IMR-90 (cell line): ENCODE measurements at regions not wholly inside any gene's neighbourhood (a gene's known extent, or its start where the extent isn't known, plus 50 kb on each side); places are given as distances from the start of the nearest gene placed in this dataset.

Experiments
- ATAC-seq: fragments of 200-7000 bp; cut with Tn5 transposase; 2 replicates; pipeline ENCODE4 v1.9.1; 2020; ENCODE audit warnings: low read depth, mild to moderate bottlenecking, moderate library complexity
- BruUV-seq: library from RNA; stranded (reverse); fragments of 400-500 nt; replicated peaks from 2 replicates; lab custom pipeline; 2021; lab: Mats Ljungman, UMichigan
- CTCF ChIA-PET: fragments of 300-600 bp; formaldehyde crosslinking; extraction: SDS; loops from one replicate; lab custom pipeline; 2021; ENCODE audit warnings: antibody characterized with exemption; lab: Yijun Ruan, JAX
- POLR2A ChIA-PET: fragments of 300-600 bp; sonication (Branson Sonifier 250); formaldehyde crosslinking; loops from one replicate; lab custom pipeline; 2022; ENCODE audit warnings: antibody characterized with exemption; ENCODE audit not compliant: unreplicated experiment; lab: Charles Lee
- DNase-seq: peaks from one replicate; pipeline ENCODE4 v3.0.0; 2013
- H2AFZ ChIP-seq: replicated peaks from 2 replicates; pipeline ENCODE3; 2013; ENCODE audit warnings: low read length, mild to moderate bottlenecking; ENCODE audit not compliant: poor library complexity
- H2AK5ac ChIP-seq: 2 replicates; pipeline ENCODE4 v1.6.1; 2013; ENCODE audit warnings: low read depth, low read length, inconsistent platforms
- H2AK9ac ChIP-seq: replicated peaks from 2 replicates; pipeline ENCODE3; 2013; ENCODE audit warnings: mild to moderate bottlenecking, low read depth, low read length, moderate library complexity; ENCODE audit not compliant: poor library complexity
- H2BK120ac ChIP-seq: 2 replicates; pipeline ENCODE4 v1.6.1; 2013; ENCODE audit warnings: low read depth, low read length, inconsistent platforms
- H2BK15ac ChIP-seq: 3 replicates; pipeline ENCODE4 v1.6.1; 2013; ENCODE audit warnings: low read depth, low read length, inconsistent platforms
- H2BK20ac ChIP-seq: 2 replicates; pipeline ENCODE4 v1.6.1; 2013; ENCODE audit warnings: low read depth, mild to moderate bottlenecking, inconsistent platforms, low read length, moderate library complexity
- H2BK5ac ChIP-seq: 2 replicates; pipeline ENCODE4 v1.6.1; 2013; ENCODE audit warnings: mild to moderate bottlenecking, low read depth, low read length, inconsistent platforms; ENCODE audit not compliant: poor library complexity, severe bottlenecking
- H3K14ac ChIP-seq: replicated peaks from 2 replicates; pipeline ENCODE4 v1.6.1; 2013; ENCODE audit warnings: low read depth, low read length, inconsistent platforms
- H3K18ac ChIP-seq: 2 replicates; pipeline ENCODE4 v1.6.1; 2013; ENCODE audit warnings: low read depth, low read length, control low read depth
- H3K23ac ChIP-seq: 2 replicates; pipeline ENCODE4 v1.6.1; 2013; ENCODE audit warnings: low read depth, low read length, inconsistent platforms
- H3K27ac ChIP-seq: 2 replicates; pipeline ENCODE4 v1.5.1; 2013; ENCODE audit warnings: mild to moderate bottlenecking, control low read depth, low read length; ENCODE audit not compliant: insufficient read depth
- H3K27me3 ChIP-seq: 2 replicates; pipeline ENCODE4 v1.6.1; 2013; ENCODE audit warnings: low read length; ENCODE audit not compliant: control insufficient read depth, insufficient read depth
- H3K36me3 ChIP-seq: 2 replicates; pipeline ENCODE4 v1.6.1; 2013; ENCODE audit warnings: low read length, mixed read lengths; ENCODE audit not compliant: control insufficient read depth, insufficient read depth
- H3K4ac ChIP-seq: 2 replicates; pipeline ENCODE4 v1.6.1; 2013; ENCODE audit warnings: low read depth, low read length, inconsistent platforms
- H3K4me1 ChIP-seq: 2 replicates; pipeline ENCODE4 v1.6.1; 2013; ENCODE audit warnings: low read length, mixed read lengths; ENCODE audit not compliant: control insufficient read depth, insufficient read depth
- H3K4me2 ChIP-seq: 2 replicates; pipeline ENCODE4 v1.6.1; 2013; ENCODE audit warnings: low read depth, mild to moderate bottlenecking, control low read depth, low read length, moderate library complexity
- H3K4me3 ChIP-seq: 2 replicates; pipeline ENCODE4 v1.5.1; 2013; ENCODE audit warnings: low read depth, mild to moderate bottlenecking, control low read depth, low read length, moderate library complexity; ENCODE audit not compliant: insufficient read depth
- H3K56ac ChIP-seq: 2 replicates; pipeline ENCODE4 v1.6.1; 2013; ENCODE audit warnings: low read length, inconsistent platforms; ENCODE audit not compliant: insufficient read depth; ENCODE audit errors: extremely low read depth
- H3K79me1 ChIP-seq, 2 experiments: 2 replicates each; pipeline ENCODE4 v1.6.1; 2013; ENCODE audit warnings: low read length in 2 of 2, inconsistent platforms in 1 of 2, low read depth in 1 of 2
- H3K9ac ChIP-seq: 2 replicates; pipeline ENCODE4 v1.6.1; 2013; ENCODE audit warnings: low read depth, low read length, control low read depth
- H3K9me1 ChIP-seq: 2 replicates; pipeline ENCODE4 v1.6.1; 2013; ENCODE audit warnings: low read length, inconsistent platforms; ENCODE audit not compliant: insufficient read depth
- H3K9me3 ChIP-seq: 2 replicates; pipeline ENCODE4 v1.6.1; 2013; ENCODE audit warnings: low read length; ENCODE audit not compliant: control insufficient read depth, insufficient read depth
- H4K20me1 ChIP-seq: 2 replicates; pipeline ENCODE4 v1.6.1; 2013; ENCODE audit warnings: low read length, inconsistent platforms; ENCODE audit not compliant: insufficient read depth
- H4K5ac ChIP-seq: 2 replicates; pipeline ENCODE4 v1.6.1; 2013; ENCODE audit warnings: mild to moderate bottlenecking, low read depth, low read length, control low read depth
- H4K8ac ChIP-seq, 2 experiments: 2 replicates each; pipeline ENCODE4 v1.6.1; 2013; ENCODE audit warnings: low read depth in 2 of 2, low read length in 2 of 2, control low read depth in 1 of 2, inconsistent platforms in 1 of 2
- H4K91ac ChIP-seq: 2 replicates; pipeline ENCODE4 v1.6.1; 2013; ENCODE audit warnings: low read depth, low read length, inconsistent platforms; ENCODE audit not compliant: insufficient read depth
- MAFK ChIP-seq: IDR thresholded peaks from 2 replicates; pipeline ENCODE4 v1.6.1; 2012; ENCODE audit warnings: low read depth, low read length, improper control_type of control experiment
- RAD21 ChIP-seq: IDR thresholded peaks from 2 replicates; pipeline ENCODE4 v1.6.1; 2012; ENCODE audit warnings: low read length, improper control_type of control experiment
- SMC3 ChIP-seq: fragments of 150-350 bp; IDR thresholded peaks from 2 replicates; pipeline ENCODE4 v1.6.1; 2016; ENCODE audit warnings: low read depth, mild to moderate bottlenecking, antibody characterized with exemption, low read length, moderate library complexity
- WGBS, 2 experiments: methylation state at CpG; one replicate each; pipeline versions ENCODE4 v1.1.5 to v1.1.7; 2013; ENCODE audit warnings: missing lambda C conversion rate in 2 of 2; ENCODE audit not compliant: insufficient read length in 1 of 2; ENCODE audit errors: extremely low coverage in 2 of 2; 5-methylcytosine and 5-hydroxymethylcytosine counted together
- dilution Hi-C: fragments of 300-500 bp; cut with HindIII; formaldehyde crosslinking; loops from one replicate; pipeline ENCODE4 v1.14.3; 2018; ENCODE audit warnings: low sequenced_read_pairs; ENCODE audit not compliant: unreplicated experiment
- in situ Hi-C: fragments of 300-500 bp; cut with MboI; formaldehyde crosslinking; loops from 3 replicates; pipeline ENCODE4 v1.14.3; 2019; ENCODE audit warnings: low sequenced_read_pairs, inconsistent platforms, mixed read lengths
- intact Hi-C: fragments of 100-400 bp; cut with micrococcal nuclease; formaldehyde crosslinking; loops from 2 replicates; pipeline ENCODE4 v1.10.0; 2022
- TF ChIP-seq, protein P1 (sequence below): conservative IDR thresholded peaks from 2 replicates; pipeline ENCODE4 v1.5.1; 2012; ENCODE audit warnings: mild to moderate bottlenecking, low read depth, low read length, improper control_type of control experiment

DNA sequence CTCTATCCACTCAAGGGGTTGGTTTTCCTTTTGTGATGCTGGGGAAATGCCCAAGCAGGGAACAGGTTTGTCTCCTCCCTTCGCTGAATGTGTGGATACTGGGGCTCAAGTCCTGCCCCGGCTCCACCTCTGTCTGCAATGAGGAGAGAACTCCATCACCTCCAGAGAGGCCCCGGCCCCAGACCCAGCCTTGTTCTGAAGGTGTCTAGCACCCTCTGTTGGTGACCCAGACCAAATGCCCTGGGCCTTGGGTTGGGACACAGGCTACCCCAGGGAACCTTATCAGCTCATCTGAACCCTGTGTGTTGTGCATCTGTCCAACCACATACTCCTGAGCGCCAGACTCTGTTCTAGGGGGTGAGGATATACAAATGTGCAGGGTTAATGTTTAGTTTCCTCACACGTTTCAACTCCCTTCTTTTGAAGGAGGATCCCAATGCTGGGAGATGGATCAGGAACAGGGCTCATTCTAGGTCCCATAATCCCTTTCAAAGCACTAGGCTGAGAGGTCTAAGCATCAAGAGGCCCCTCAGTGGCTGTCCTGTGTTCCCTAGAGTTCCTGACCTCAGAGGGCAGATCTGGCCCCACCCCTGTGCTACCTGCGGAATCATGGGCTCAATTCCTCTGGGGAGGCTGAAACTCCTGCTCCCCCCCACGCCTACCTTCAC is 112.5 kb upstream of the SLC7A1 start:
- TF ChIP-seq RAD21 (peak; percentile 90), SMC3 (peak; percentile 82), MAFK (no peak)
- TF ChIP-seq, protein P1, sequence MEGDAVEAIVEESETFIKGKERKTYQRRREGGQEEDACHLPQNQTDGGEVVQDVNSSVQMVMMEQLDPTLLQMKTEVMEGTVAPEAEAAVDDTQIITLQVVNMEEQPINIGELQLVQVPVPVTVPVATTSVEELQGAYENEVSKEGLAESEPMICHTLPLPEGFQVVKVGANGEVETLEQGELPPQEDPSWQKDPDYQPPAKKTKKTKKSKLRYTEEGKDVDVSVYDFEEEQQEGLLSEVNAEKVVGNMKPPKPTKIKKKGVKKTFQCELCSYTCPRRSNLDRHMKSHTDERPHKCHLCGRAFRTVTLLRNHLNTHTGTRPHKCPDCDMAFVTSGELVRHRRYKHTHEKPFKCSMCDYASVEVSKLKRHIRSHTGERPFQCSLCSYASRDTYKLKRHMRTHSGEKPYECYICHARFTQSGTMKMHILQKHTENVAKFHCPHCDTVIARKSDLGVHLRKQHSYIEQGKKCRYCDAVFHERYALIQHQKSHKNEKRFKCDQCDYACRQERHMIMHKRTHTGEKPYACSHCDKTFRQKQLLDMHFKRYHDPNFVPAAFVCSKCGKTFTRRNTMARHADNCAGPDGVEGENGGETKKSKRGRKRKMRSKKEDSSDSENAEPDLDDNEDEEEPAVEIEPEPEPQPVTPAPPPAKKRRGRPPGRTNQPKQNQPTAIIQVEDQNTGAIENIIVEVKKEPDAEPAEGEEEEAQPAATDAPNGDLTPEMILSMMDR: peak; percentile 82
- Histone ChIP-seq H2AK9ac (peak overlapping the region; percentile 35), H4K91ac (no peak overlapping the region), H2BK15ac (no peak overlapping the region), H4K20me1 (0 out of 2 replicates have a peak, but pooled peaks cover 3% of the 10 kb centered on the region), H2BK120ac (no peak overlapping the region), H3K18ac (no peak overlapping the region), H2AFZ (peak overlapping the region; percentile 13), H3K4me1 (no peaks in the 10 kb centered on the region), H2AK5ac (no peak overlapping the region), H3K4me3 (no peak overlapping the region), H3K79me1 (no peaks in the 10 kb centered on the region), H4K5ac (no peak overlapping the region), H3K36me3 (no peaks in the 10 kb centered on the region), H3K27me3 (peaks cover 32% of the 10 kb centered on the region), H4K8ac (no peak overlapping the region), H3K56ac (no peak overlapping the region), H3K9ac (no peak overlapping the region), H3K9me1 (0 out of 2 replicates have a peak, but pooled peaks cover 4% of the 10 kb centered on the region), H3K27ac (no peak overlapping the region), H3K4me2 (no peak overlapping the region), H3K14ac (no peak overlapping the region), H3K4ac (no peak overlapping the region), H3K9me3 (no peaks in the 10 kb centered on the region), H3K23ac (no peak overlapping the region), H2BK5ac (no peak overlapping the region), H2BK20ac (no peak overlapping the region)
- WGBS, 2 experiments: 20% methylated on average over 1 of the region's 7 CpGs; no CpG with 5 or more reads in 1 of the 2 experiments
- DNase-seq: peak; percentile 41
- ATAC-seq: peak; percentile 94
- POLR2A ChIA-PET: no interaction called here
- dilution Hi-C loops (no loop called here), in situ Hi-C loops (no loop called here), intact Hi-C loops (loop anchor here (1.0 kb wide), 1 partner anchor 200 kb away; no protein-coding TSS in a partner anchor)
- CTCF ChIA-PET: interaction anchor here (0.5 to 1.5 kb wide), 5 partner anchors 143 to 250 kb away, joined by 3 to 11 read pairs (median 4); no protein-coding TSS in a partner anchor
- BruUV-seq: no TSS peak
